HG02678 (cell line): ENCODE measurements at regions not wholly inside any gene's neighbourhood (a gene's known extent, or its start where the extent isn't known, plus 50 kb on each side); places are given as distances from the start of the nearest gene placed in this dataset.

Source experiments
- ATAC-seq: cut with Tn5 transposase; IDR thresholded peaks from one replicate; pipeline ENCODE4 v1.9.1; 2021; ENCODE audit warnings: mild to moderate bottlenecking, moderate library complexity; ENCODE audit not compliant: unreplicated experiment

GRCh38 chr5:67315082-67315989 lies 118.7 kb upstream of the CD180 start:
- ATAC-seq = peak; percentile 55

GRCh38 chr5:67311701-67312100 lies 115.1 kb upstream of the CD180 start:
- no peak for ATAC-seq

GRCh38 chr5:67311208-67311607 lies 114.6 kb upstream of the CD180 start:
- no peak for ATAC-seq

GRCh38 chr5:67310740-67311139 lies 114.1 kb upstream of the CD180 start:
- no peak for ATAC-seq

- no peak for ATAC-seq
Observed at GRCh38 chr5:67310169-67310568, 113.6 kb upstream of the CD180 start.

GRCh38 chr5:67308988-67309688 lies 112.5 kb upstream of the CD180 start:
- no peak for ATAC-seq

GRCh38 chr5:67306965-67307607 lies 110.5 kb upstream of the CD180 start:
- no peak for ATAC-seq

GRCh38 chr5:67305913-67306710 lies 109.5 kb upstream of the CD180 start:
- ATAC-seq = no peak

- ATAC-seq = no peak
Observed at GRCh38 chr5:67305401-67305800, 108.8 kb upstream of the CD180 start.

- ATAC-seq = no peak
Observed at GRCh38 chr5:67303356-67303755, 106.8 kb upstream of the CD180 start.

GRCh38 chr5:67301285-67301903 lies 104.8 kb upstream of the CD180 start:
- ATAC-seq = no peak

GRCh38 chr5:67300326-67300725 lies 103.7 kb upstream of the CD180 start:
- no peak for ATAC-seq

- no peak for ATAC-seq
Observed at GRCh38 chr5:67299231-67299735, 102.7 kb upstream of the CD180 start.

- no peak for ATAC-seq
Observed at GRCh38 chr5:67297802-67298532, 101.4 kb upstream of the CD180 start.

- ATAC-seq = no peak
Observed at GRCh38 chr5:67297376-67297775, 100.8 kb upstream of the CD180 start.

GRCh38 chr5:67294266-67294938 lies 97.8 kb upstream of the CD180 start:
- ATAC-seq = no peak

- no peak for ATAC-seq
Observed at GRCh38 chr5:67293226-67293625, 96.6 kb upstream of the CD180 start.

- no peak for ATAC-seq
Observed at GRCh38 chr5:67292201-67292940, 95.8 kb upstream of the CD180 start.
